ENCODE measurements at regions not wholly inside any gene's neighbourhood (a gene's known extent, or its start where the extent isn't known, plus 50 kb on each side); places are given as distances from the start of the nearest gene placed in this dataset.

- TF ChIP-seq REST (IDR thresholded peaks at IDR 0.05; ENCODE audit: borderline replicate concordance) (no peak), CTCF (IDR thresholded peaks at IDR 0.05; ENCODE audit: poor library complexity, severe bottlenecking) (no peak), EZH2 (IDR thresholded peaks at IDR 0.05; ENCODE audit: borderline replicate concordance, insufficient read depth, low read length, poor library complexity, severe bottlenecking) (no peak), MXI1 (conservative IDR thresholded peaks at IDR 0.05; ENCODE audit: poor library complexity, severe bottlenecking) (no peak)
Observed at GRCh38 chr7:26526265-26526587, 234.6 kb downstream of the SNX10 start.

Data from neural cell (in vitro differentiated cells).